Spleen (tissue), 11 donors: ENCODE measurements at regions not wholly inside any gene's neighbourhood (a gene's known extent, or its start where the extent isn't known, plus 50 kb on each side); places are given as distances from the start of the nearest gene placed in this dataset.

Experiments used
- DNase-seq: peaks from one replicate; pipeline ENCODE4 v3.0.0-alpha.2; 2020
- H3K27ac ChIP-seq, 8 donors: fragments of 200-600 bp; sonication (generic) in 7 of 8; 1 replicate in 4 of 8; 2 replicates in 4 of 8; pipeline versions ENCODE4 v1.5.0 to v1.8.0; 2016 to 2021; ENCODE audit warnings: inconsistent platforms in 4 of 8, mild to moderate bottlenecking in 4 of 8, moderate library complexity in 1 of 8
- H3K27me3 ChIP-seq, 7 donors: fragments of 200-600 bp; sonication (generic) in 6 of 7; replicated peaks in 1 of 7; 1 replicate in 4 of 7; 2 replicates in 3 of 7; pipeline versions ENCODE4 v1.5.0 to v1.8.0; 2016 to 2021; ENCODE audit warnings: inconsistent platforms in 3 of 7, mild to moderate bottlenecking in 1 of 7
- H3K36me3 ChIP-seq, 6 donors: fragments of 200-600 bp; sonication (generic) in 5 of 6; 1 replicate in 4 of 6; 2 replicates in 2 of 6; pipeline versions ENCODE4 v1.5.0 to v1.8.0; 2016 to 2021; ENCODE audit warnings: inconsistent platforms in 2 of 6
- H3K4me1 ChIP-seq, 6 donors: fragments of 200-600 bp; sonication (generic) in 5 of 6; 1 replicate in 3 of 6; 2 replicates in 3 of 6; pipeline versions ENCODE4 v1.5.0 to v1.8.0; 2016 to 2021; ENCODE audit warnings: inconsistent platforms in 3 of 6
- H3K4me3 ChIP-seq, 8 donors: fragments of 200-600 bp; sonication (generic) in 7 of 8; 1 replicate in 4 of 8; 2 replicates in 4 of 8; pipeline versions ENCODE4 v1.5.0 to v1.8.0; 2016 to 2021; ENCODE audit warnings: inconsistent platforms in 4 of 8, mild to moderate bottlenecking in 4 of 8, moderate library complexity in 2 of 8
- H3K9me3 ChIP-seq, 8 donors: fragments of 200-600 bp; sonication (generic) in 7 of 8; 1 replicate in 4 of 8; 2 replicates in 4 of 8; pipeline versions ENCODE4 v1.5.0 to v1.8.0; 2016 to 2021; ENCODE audit warnings: inconsistent platforms in 4 of 8
- CTCF ChIP-seq, 11 experiments: fragments of 200-600 bp in 7 of 11; fragments of 450-650 bp in 4 of 11; sonication (generic) in 4 of 11; IDR thresholded peaks in 8 of 11; conservative IDR thresholded peaks in 3 of 11; 1 replicate in 7 of 11; 2 replicates in 4 of 11; pipeline versions ENCODE4 v1.4.0 to v1.8.0; 2016 to 2021; ENCODE audit warnings: antibody characterized with exemption in 11 of 11, inconsistent platforms in 4 of 11, mild to moderate bottlenecking in 1 of 11
- POLR2A ChIP-seq, 3 donors: fragments of 450-650 bp; IDR thresholded peaks; one replicate each; pipeline ENCODE4 v1.5.1; 2017; ENCODE audit warnings: antibody characterized with exemption in 3 of 3, mild to moderate bottlenecking in 1 of 3
- POLR2AphosphoS5 ChIP-seq, 3 donors: sonication (generic); formaldehyde crosslinking; IDR thresholded peaks; one replicate each; pipeline ENCODE4 v1.5.1; 2017; ENCODE audit warnings: antibody characterized with exemption in 3 of 3
- WGBS, 5 donors: extraction: QIAGEN DNeasy Blood & Tissue Kit in 3 of 5; methylation state at CpG; one replicate each; pipeline versions ENCODE4 v1.1.5 to v1.1.7; 2013 to 2018; 5-methylcytosine and 5-hydroxymethylcytosine counted together
- intact Hi-C: fragments of 100-400 bp; cut with DNase I; formaldehyde crosslinking; loops from one replicate; pipeline ENCODE4 v1.15.0; 2023; ENCODE audit warnings: low total_unique reads
- donor health status: healthy with polysubstance abuse.
- donor health status: DM: no; HTN: no; CAD: no; lungs with moderate emphysema.
- donor health status: DM: no; HTN: no; CAD: no.
- donor health status: Bipolar disorder and iron deficiency.
- donor health status: healthy.
- donor health status: DM: no; HTN: no; CAD: no.
- donor health status: DM: yes; HTN: yes; CAD: no.

DNA sequence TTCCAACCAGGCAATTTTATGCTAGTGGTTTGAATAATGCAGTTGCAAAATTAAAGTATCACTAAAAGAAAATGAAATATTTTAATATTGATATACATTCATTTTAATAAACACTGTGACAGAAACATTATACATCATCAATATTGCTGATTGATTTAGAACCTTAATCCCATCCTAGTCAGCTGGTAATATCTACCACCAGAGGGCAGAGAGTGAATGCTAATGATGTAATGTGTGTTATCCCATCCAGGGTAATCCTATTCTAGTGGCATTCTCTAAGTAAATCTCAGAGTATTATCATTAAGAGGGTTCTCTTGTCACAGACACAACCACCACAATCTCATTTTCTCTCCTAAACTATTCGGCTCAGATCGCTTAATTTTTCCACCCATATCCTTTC is 477.4 kb downstream of the CPS1 start:
- intact Hi-C loops: no loop called here
- DNase-seq: no peak
- H3K4me3 ChIP-seq: no peak overlapping the region
- WGBS, 5 donors: 63 to 84% (median 75%) methylated on average over 2 of the region's 2 CpGs
- no peaks in the 10 kb centered on the region for H3K36me3 ChIP-seq
- H3K27ac ChIP-seq: no peak overlapping the region
- TF ChIP-seq POLR2AphosphoS5 (IDR thresholded peaks at IDR 0.05): no peak
- peak in 2 of 11 experiments; percentile 13 to 22 for TF ChIP-seq CTCF (IDR thresholded peaks at IDR 0.05 in 8 of 11, conservative IDR thresholded peaks at IDR 0.05 in 3 of 11)
- TF ChIP-seq POLR2A (IDR thresholded peaks at IDR 0.05): no peak
- H3K9me3 ChIP-seq: no peaks in the 10 kb centered on the region
- H3K27me3 ChIP-seq: no peaks in the 10 kb centered on the region
- no peaks in the 10 kb centered on the region for H3K4me1 ChIP-seq

- intact Hi-C loops: no loop called here
- no peaks in the 10 kb centered on the region for H3K9me3 ChIP-seq
- H3K4me1 ChIP-seq: no peaks in the 10 kb centered on the region
- no peak overlapping the region for H3K4me3 ChIP-seq
- no peaks in the 10 kb centered on the region for H3K36me3 ChIP-seq
- H3K27me3 ChIP-seq: no peaks in the 10 kb centered on the region
- 50 to 58% (median 56%) methylated on average over 4 of the region's 4 CpGs for WGBS, 5 donors
- TF ChIP-seq CTCF (IDR thresholded peaks at IDR 0.05 in 8 of 11, conservative IDR thresholded peaks at IDR 0.05 in 3 of 11): peak in 7 of 11 experiments; percentile 18 to 52 (median 31)
- TF ChIP-seq POLR2A (IDR thresholded peaks at IDR 0.05): no peak
- DNase-seq: no peak
- H3K27ac ChIP-seq: no peak overlapping the region
These were observed 479.3 kb downstream of the CPS1 start for GRCh38 chr2:211035548-211036185.

DNA sequence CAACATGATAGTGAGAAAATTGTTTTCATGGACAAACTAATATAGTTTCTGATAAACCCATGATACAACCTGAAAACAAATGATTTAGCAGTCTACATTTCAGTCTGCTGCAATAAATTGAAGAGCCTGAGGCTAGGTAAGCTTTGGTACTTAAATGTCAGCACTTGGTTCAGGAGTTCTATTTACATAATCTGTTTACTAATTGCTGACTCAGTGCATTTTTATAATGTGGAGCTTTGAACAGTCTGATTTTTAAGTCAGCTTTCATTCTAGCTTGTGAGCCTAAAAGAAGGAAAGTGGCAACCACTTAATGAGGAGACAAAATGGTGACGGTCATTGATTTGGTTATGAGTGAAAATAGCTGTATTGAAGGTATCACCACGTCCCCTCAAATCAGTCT is 488.6 kb downstream of the CPS1 start:
- intact Hi-C loops: no loop called here
- WGBS, 5 donors: 61 to 83% (median 72%) methylated on average over 2 of the region's 2 CpGs

More for the DNA sequence above, 488.6 kb downstream of the CPS1 start:
- H3K36me3 ChIP-seq: no peaks in the 10 kb centered on the region
- no peak overlapping the region for H3K27ac ChIP-seq
- H3K4me1 ChIP-seq: no peaks in the 10 kb centered on the region
- peaks cover 0 to 5% (median 0%) of the 10 kb centered on the region in 7 donors for H3K27me3 ChIP-seq
- H3K9me3 ChIP-seq: no peaks in the 10 kb centered on the region
- no peak overlapping the region for H3K4me3 ChIP-seq
- no peak for DNase-seq
- TF ChIP-seq POLR2AphosphoS5 (IDR thresholded peaks at IDR 0.05) (no peak), CTCF (IDR thresholded peaks at IDR 0.05 in 8 of 11, conservative IDR thresholded peaks at IDR 0.05 in 3 of 11) (no peak), POLR2A (IDR thresholded peaks at IDR 0.05) (no peak)
